ENCODE measurements at regions not wholly inside any gene's neighbourhood (a gene's known extent, or its start where the extent isn't known, plus 50 kb on each side); places are given as distances from the start of the nearest gene placed in this dataset.

- TF ChIP-seq CTCF (conservative IDR thresholded peaks at IDR 0.05) (no peak), ZFX (IDR thresholded peaks at IDR 0.05) (no peak)
These were observed 75.2 kb downstream of the ESM1 start for GRCh38 chr5:54909911-54910870.
